ENCODE measurements at regions not wholly inside any gene's neighbourhood (a gene's known extent, or its start where the extent isn't known, plus 50 kb on each side); places are given as distances from the start of the nearest gene placed in this dataset.

- no peak for TF ChIP-seq CTCF (conservative IDR thresholded peaks at IDR 0.05; ENCODE audit: control insufficient read depth, insufficient read depth, low read depth, low read length)
Observed at GRCh38 chr9:104429031-104429546, 75.0 kb upstream of the OR13F1 start.

GRCh38 chr9:104435059-104435458 is 69.0 kb upstream of the OR13F1 start:
- H3K4me3 ChIP-seq (ENCODE audit: control insufficient read depth, low read depth, low read length): no peak overlapping the region
- no peak for DNase-seq (ENCODE audit: low read depth)
- no peak for TF ChIP-seq CTCF (conservative IDR thresholded peaks at IDR 0.05; ENCODE audit: control insufficient read depth, insufficient read depth, low read depth, low read length)

More at GRCh38 chr9:104429031-104429546, 75.0 kb upstream of the OR13F1 start:
- no peak overlapping the region for H3K4me3 ChIP-seq (ENCODE audit: control insufficient read depth, low read depth, low read length)
- DNase-seq (ENCODE audit: low read depth): no peak

- H3K4me3 ChIP-seq (ENCODE audit: control insufficient read depth, low read depth, low read length): no peak overlapping the region
- no peak for DNase-seq (ENCODE audit: low read depth)
- TF ChIP-seq CTCF (conservative IDR thresholded peaks at IDR 0.05; ENCODE audit: control insufficient read depth, insufficient read depth, low read depth, low read length): no peak
Observed at GRCh38 chr9:104448036-104448435, 56.0 kb upstream of the OR13F1 start.

Measured in fibroblast of mammary gland (primary cell).